ENCODE measurements at regions not wholly inside any gene's neighbourhood (a gene's known extent, or its start where the extent isn't known, plus 50 kb on each side); places are given as distances from the start of the nearest gene placed in this dataset.

- Histone ChIP-seq H3K27me3 (ENCODE audit: insufficient read depth, low read length) (peaks cover 24% of the 10 kb centered on the region), H3K4me3 (replicated peaks in 1 of 2; ENCODE audit: low read depth in 1 of 2, low read length in 2 of 2) (no peak overlapping the region), H3K79me2 (ENCODE audit: insufficient read depth, low read length) (no peaks in the 10 kb centered on the region), H3K9me3 (ENCODE audit: control insufficient read depth in 1 of 2, insufficient read depth in 1 of 2, low read depth in 1 of 2, low read length in 2 of 2) (no peaks in the 10 kb centered on the region), H4K20me1 (ENCODE audit: insufficient read depth) (no peaks in the 10 kb centered on the region), H2AFZ (ENCODE audit: low read depth, low read length, poor library complexity, severe bottlenecking) (no peak overlapping the region), H3K4me1 (ENCODE audit: control insufficient read depth in 1 of 2, insufficient read depth in 2 of 2, low read length in 2 of 2) (peaks cover 0 to 9% of the 10 kb centered on the region in 2 experiments; a peak in 2 of 4 replicates), H3K27ac (ENCODE audit: low read depth, low read length) (no peak overlapping the region), H3K4me2 (ENCODE audit: low read length) (no peak overlapping the region), H3K9me2 (ENCODE audit: insufficient read depth) (no peaks in the 10 kb centered on the region), H3K36me3 (ENCODE audit: control insufficient read depth in 1 of 2, insufficient read depth in 2 of 2, low read length in 2 of 2) (no peaks in the 10 kb centered on the region), H3K9ac (ENCODE audit: low read length) (no peak overlapping the region)
- ChIA-PET POLR2A (no interaction called here), RAD21 (ENCODE audit: low non-redundant PET in 1 of 2, low total read pairs in 2 of 2, uncharacterized antibody in 2 of 2, unreplicated experiment in 2 of 2) (no interaction called here), CTCF (no interaction called here)
- ATAC-seq (no peak), DNase-seq (ENCODE audit: low read depth, low spot score) (no peak)
- intact Hi-C loops (cut with micrococcal nuclease), result no loop called here
- TF ChIP-seq ELF1 (IDR thresholded peaks at IDR 0.05; ENCODE audit: borderline replicate concordance, low read depth), result no peak
- TF ChIP-seq YY1 (IDR thresholded peaks at IDR 0.05; ENCODE audit: extremely low read depth, insufficient replicate concordance, low read depth, low read length), result no peak
- TF ChIP-seq, protein P1, sequence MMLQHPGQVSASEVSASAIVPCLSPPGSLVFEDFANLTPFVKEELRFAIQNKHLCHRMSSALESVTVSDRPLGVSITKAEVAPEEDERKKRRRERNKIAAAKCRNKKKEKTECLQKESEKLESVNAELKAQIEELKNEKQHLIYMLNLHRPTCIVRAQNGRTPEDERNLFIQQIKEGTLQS (IDR thresholded peaks at IDR 0.05), result no peak
- no peak for TF ChIP-seq FOSL1 (IDR thresholded peaks at IDR 0.05; ENCODE audit: low read depth)
- no peak for TF ChIP-seq ZFX (IDR thresholded peaks at IDR 0.05)
- TF ChIP-seq EGR1 (IDR thresholded peaks at IDR 0.05; ENCODE audit: low read depth), result no peak
- no TSS peak for BruUV-seq (replicated peaks)
Measured at GRCh38 chr13:112638157-112638750, 50.3 kb upstream of the TUBGCP3 start.

Data from HCT116 (cell line).